ENCODE measurements at regions not wholly inside any gene's neighbourhood (a gene's known extent, or its start where the extent isn't known, plus 50 kb on each side); places are given as distances from the start of the nearest gene placed in this dataset.

DNA sequence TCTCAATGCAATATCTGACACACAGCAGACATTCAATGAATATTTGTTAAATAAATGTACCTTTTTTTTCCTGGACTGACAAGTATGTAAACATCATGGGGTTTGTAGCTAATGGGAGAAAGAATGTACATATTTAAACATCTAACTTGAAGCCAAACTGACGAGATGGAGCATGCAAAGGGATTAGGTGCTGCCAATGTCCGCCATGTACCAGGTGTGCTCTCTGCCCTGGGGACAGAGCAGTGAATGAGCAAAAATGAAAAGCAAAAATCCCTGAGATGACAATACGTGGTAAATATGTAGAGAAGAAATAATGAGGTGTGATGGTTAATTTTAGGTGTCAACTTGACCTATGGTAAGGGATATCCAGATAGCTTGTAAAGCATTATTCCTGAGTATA lies 247.4 kb upstream of the CELF4 start:
- no peak for DNase-seq (ENCODE audit: low read depth in 3 of 3, low spot score in 1 of 3)

DNA sequence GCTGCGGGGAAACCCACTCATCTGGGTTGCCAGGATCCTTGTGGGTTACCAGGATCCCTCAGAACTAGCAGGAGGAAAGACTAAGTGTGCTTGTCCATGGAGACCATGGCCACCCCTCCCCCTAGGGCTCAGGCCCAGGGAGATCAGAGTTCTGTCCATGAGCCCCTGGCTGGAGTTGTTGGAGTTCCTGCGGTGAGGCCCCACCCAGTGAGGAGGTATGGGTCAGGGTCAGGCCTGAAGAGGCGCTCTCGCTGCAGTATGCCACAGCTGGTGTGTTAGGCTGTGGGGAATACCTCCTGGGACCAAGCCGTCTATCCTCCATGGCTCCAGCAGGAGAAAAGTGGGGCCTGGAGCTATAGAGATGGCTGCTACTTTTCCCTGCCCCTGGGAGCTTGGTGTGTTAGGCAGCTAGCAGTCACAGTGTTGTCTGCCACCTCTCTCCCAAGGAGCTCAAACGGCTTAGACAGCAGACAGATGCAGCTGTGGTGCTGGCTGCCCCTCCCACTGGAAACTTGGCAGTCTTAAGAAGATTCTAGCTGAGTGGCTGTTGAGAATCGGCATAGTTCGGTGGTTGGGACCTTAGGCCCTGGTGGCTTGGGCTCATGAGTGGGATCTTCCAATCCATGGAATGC lies 240.3 kb upstream of the CELF4 start:
- no peak for DNase-seq (ENCODE audit: low read depth in 3 of 3, low spot score in 1 of 3)

DNA sequence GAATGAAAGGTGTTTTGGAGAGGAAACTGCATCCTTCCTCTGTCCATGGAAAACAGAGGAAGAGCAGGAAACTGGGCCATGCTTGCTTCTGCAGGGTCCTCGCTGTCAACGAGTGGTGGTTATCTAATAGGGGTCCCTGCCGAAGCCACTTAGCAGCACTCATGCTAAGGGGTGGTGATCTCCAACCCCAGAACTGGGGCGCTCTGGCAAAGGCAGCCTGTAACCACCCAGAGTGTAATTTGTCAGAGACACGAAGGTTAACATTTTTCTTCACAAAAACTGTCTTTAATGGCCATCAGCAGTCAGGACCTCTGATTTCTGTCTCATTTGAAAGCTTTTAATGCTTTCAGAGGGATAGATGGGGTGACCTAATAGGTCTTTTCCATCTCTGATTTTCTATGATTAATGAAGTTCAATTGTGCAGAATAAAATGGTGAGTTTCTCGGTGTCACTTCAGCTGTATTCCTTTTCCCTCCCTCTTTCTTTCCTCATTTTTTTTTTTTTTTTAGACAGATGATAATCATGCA lies 231.3 kb upstream of the CELF4 start:
- DNase-seq (ENCODE audit: low read depth in 3 of 3, low spot score in 1 of 3) = no peak

DNA sequence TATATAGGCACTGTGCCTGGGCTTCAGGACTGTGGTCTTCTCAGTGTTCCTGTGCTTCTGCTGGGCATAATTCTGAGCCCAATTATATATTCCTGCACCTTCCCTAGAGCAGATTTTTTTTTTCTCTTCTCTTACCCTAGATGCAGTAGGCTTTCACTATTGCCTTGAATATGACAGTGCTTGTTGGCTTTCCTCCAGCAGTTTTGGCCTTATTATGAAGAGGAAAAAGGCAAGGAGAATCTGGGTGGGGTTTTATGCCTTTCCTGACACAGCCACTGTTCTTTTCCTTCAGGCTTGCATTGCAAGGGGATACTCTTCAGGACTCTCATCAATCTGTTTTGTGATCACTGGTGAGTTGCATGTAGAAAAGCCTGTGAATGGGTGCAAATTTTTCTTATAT lies 221.9 kb upstream of the CELF4 start:
- no peak for DNase-seq (ENCODE audit: low read depth in 3 of 3, low spot score in 1 of 3)

DNA sequence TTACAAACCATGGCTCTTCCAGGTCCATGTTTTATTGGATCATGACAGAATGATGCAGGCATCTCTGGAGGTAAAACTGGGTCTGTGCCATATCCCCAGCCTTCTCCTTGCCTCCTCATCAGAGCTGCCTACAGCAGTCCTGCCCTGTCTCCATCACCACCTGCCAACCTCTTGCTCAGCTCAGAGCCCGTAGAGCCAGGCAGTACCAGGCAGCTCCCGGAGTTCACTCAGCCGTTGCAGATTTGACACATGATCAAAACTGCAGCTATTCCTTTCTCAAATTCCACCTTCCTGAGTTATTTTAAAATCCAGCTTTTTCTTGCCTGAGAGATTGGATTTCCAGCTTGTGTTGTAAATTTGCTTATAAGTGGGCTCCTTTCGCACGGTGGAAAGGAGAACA lies 218.2 kb upstream of the CELF4 start:
- DNase-seq (ENCODE audit: low read depth in 3 of 3, low spot score in 1 of 3) = no peak

DNA sequence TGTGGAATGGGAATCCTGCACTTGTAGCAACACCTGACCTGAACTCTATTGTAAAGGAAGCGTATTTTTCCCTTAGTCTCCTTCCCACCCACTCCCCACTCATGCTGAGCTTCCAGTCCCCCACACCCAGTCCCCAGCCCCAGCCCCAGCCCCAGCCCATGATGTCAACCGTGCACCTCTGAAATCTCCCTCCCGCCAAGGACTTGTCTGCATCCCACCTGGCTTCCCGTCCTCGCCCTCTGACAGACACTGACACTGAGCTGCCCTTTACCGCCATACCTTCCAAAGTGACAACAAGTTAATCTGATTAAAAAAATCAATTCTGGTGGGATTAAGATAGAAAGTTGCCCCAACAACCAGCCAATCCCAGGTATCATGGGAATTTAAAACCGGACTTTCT lies 213.6 kb upstream of the CELF4 start:
- DNase-seq (ENCODE audit: low read depth in 3 of 3, low spot score in 1 of 3) = no peak

DNA sequence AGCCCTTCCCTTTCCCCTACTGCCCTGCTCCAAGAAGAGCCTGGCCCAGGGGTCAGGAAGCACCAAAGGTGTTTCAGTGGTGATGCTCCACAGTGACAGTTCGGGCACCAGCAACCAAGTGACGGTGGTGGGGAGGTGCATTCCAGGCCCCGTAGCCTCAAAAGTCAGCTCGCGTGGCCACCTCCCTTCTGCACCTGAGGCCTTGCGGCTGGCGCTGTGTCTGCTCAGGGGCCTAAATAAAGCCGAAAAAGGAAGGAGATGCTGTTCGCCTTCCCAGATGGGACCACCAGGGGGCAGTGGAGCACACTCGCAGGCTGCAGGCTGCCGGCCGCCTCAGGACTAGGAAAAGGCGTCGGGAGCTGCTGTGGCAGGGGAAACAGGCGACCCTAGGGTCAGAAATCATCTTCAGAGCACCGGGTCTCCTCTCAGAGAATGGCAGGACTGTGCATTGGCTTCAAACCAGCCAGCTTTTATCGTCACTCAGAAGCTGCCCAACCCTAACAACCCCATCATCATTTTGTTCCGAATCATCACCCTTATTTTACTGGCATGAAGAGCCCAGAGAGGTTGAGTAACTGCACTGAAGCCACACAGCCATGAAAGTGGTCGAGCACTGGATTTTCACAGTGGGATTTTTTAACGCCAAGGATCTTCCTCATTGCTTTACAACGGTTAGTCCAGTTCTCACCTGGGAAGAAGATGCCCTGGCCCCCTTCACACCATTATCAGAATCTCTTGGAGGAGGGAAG lies 213.0 kb upstream of the CELF4 start:
- peak in 1 of 3 donors; percentile 5 for DNase-seq (ENCODE audit: low read depth in 3 of 3, low spot score in 1 of 3)

DNA sequence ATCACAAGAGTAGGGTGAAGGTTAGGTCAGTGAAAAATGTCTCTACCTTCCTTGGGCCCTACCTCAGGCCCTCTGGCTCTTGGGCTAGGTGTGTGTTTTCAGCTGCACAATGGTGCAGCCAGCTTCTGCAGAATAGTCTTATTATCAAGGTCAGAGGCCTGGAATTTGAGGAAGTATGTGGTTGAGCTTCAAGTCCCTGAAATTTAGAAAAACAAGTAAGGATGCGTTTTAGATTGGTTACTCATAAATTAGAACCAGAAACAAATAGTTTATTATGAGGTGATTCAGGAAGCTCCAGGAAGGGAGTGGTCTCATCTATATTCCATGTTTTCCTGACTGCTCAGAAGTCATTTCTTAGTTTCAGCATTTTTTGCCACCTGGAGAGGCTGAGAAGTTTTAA lies 204.2 kb upstream of the CELF4 start:
- DNase-seq (ENCODE audit: low read depth in 3 of 3, low spot score in 1 of 3) = no peak

DNA sequence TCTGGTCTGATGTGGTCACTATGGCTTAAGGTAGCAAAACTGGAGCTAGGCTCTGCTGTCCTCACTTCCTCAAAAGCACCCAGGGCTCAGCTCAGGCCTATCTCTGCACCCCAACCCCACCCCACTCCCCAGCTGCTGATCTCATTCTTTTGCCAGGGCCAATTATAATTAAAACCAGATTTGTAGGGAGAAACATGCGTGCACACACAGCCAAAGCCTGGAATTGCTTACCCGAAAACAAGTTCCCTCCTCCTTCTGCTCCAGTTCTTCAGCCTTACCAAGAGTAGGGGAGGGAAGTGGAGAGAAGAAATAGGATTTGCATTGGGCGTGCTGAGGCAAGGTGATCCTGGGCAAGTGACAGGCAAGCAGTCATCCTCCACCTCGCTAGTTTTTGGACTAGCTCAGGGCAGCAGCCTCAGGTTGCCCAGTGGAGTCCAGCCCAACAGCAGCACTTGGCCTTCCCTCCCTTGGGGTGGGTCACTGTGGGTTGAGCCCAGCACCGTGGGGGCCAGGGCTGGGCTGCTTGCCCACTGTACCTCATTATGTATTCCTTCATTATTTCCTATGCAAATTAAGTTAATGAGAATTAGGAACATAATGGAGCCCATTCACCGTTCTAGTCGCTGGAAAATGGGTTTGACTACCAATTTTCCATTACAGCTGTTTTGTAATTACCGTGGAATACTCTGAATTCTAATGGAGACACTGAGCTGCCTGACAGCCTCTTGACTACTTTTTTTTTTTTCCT lies 199.1 kb upstream of the CELF4 start:
- no peak for DNase-seq (ENCODE audit: low read depth in 3 of 3, low spot score in 1 of 3)

DNA sequence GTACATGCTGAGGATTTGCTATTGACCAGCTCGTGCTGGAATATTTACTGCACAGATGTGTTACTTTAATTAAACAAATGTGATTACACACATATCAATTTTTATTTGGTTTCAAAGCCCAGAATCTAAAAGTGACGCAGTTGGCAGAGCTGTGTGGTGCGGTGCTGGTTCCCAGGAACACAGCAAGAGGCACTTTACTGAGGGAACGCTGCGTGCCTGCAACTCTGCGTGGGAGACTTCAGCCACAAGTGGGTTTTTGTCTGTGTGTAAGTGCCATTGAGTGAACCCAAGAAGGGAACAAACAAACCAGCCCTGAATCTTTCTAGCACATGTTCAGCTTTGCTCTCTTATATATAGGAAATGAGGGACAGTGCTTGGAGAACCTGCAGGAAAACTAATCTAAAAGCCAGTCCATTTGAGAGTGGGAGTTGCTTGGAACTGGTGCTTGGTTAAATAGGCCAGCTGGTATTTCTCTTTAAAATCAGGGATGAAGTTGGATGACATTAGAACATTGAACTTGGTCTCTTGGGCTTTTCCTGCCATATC lies 196.6 kb upstream of the CELF4 start:
- no peak for DNase-seq (ENCODE audit: low read depth in 3 of 3, low spot score in 1 of 3)

DNA sequence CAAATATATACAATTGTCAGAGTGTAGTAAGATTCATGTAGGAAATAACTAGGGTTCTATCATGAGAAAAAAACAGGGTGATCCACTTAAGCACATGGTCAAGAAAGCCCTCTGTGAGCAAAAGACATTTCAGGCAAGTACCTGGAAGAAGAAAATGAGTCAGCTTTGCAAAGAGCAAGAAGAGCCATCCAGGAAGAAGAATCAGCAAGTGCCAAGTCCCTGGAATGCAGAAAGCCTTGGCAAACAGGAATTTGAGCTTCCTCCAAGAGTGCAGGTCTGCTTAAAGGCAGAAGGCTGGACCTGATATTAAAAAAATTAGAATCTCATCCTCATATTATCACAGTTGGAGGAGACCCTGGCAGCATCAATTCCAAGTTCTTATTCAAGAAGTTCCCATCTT lies 188.5 kb upstream of the CELF4 start:
- DNase-seq (ENCODE audit: low read depth in 3 of 3, low spot score in 1 of 3) = no peak

DNA sequence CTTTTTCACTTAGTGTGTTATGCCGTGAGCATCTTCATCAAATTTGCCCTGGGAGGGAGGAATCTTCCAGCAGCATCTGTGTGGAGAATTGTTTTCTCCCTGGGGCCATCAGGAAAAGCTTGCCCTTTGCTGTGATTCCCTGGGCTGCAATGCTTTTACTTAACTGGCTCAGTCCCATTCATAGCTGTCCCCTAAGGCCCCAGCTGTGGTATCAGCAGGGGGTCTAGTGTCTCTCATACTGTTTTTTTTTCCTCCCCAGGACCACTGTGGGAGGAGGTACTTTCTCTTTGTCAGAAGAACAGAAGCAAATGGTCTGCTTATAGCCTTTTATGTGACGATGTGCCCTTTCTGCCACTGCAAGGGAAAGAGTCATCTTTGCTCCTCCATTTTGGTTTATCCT lies 176.8 kb upstream of the CELF4 start:
- DNase-seq (ENCODE audit: low read depth in 3 of 3, low spot score in 1 of 3) = no peak

DNA sequence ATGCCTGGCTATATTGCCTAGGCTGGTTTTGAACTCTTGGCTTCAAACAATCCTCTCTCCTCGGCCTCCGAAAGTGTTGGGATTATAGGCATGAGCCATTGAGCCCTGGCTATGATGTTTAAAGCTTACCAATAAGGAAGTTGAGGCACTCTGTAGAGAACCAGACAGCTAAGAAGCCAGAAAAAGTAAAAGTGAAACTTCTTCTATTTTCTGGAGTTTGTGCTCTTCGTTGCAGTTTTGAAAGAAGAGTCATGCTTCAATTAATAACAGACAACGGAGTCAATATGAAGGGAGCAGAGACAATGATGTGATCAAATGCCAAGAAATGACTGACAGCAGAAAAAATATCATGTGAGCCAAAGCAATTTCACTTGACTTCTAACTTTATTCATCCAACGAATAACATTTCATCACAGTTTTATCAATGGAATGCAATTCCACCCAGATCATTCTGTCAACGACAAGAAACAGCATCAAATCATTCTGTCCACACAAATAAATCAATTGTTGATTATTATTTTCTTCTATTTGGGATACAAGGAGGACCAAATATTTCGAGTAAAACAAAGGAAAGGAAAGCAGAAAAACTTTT lies 175.5 kb upstream of the CELF4 start:
- DNase-seq (ENCODE audit: low read depth in 3 of 3, low spot score in 1 of 3) = no peak

DNA sequence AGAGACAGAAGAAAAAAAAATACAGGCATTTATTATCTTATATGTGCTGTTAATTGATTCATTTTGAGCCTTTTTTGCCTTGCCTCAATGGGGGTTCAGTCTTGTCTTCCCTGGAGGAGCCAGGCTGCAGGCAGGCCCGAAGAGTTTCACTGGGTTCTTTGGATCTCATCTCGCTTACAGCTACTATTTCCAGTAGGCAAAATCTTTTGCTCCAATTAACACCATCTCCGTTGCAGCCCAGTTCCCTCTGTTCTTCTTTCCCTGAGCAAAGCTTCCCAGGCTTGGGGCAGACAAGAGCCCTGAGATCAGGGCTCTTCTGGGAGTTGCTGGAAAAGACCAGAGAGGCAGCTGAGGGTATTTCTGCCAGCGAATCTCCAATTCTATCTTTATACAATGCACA lies 168.8 kb upstream of the CELF4 start:
- DNase-seq (ENCODE audit: low read depth in 3 of 3, low spot score in 1 of 3) = no peak

DNA sequence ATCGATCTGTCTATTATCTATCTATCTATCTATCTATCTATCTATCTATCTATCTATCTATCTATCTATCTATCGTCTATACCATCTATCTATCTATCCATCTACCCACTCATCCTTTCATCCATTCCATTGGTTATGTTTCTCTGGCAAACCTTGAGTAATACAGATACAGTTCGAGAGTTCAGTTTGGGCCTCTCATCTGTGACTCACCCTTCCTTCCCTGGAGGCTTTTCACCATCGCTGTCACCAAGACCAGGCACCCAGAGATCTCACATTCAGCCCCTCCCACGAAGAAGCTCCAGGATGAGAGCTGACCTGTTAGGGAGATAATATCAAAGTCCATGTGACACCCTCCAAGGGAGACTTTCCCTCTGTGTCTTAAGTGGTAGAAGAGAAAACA lies 164.1 kb upstream of the CELF4 start:
- DNase-seq (ENCODE audit: low read depth in 3 of 3, low spot score in 1 of 3) = no peak

DNA sequence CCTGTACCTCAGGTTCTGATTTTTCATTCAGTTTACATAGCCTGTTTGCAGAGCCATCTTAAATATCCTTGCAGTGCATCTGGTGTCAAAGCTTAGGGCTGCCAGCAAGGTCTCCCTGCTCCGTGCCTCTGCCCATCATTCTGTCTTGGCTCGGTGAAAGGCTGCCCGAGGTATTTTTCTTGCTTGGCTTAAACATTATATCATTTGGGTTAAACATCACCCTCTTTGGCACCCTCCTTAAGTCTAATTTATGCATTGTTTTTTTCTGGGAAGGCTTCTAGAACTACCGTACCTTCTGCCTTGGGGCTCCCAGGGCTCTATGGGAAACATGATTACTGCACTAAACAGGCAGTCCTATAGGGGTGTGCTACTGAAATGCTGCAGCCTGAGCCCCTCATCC lies 158.6 kb upstream of the CELF4 start:
- DNase-seq (ENCODE audit: low read depth in 3 of 3, low spot score in 1 of 3) = no peak

DNA sequence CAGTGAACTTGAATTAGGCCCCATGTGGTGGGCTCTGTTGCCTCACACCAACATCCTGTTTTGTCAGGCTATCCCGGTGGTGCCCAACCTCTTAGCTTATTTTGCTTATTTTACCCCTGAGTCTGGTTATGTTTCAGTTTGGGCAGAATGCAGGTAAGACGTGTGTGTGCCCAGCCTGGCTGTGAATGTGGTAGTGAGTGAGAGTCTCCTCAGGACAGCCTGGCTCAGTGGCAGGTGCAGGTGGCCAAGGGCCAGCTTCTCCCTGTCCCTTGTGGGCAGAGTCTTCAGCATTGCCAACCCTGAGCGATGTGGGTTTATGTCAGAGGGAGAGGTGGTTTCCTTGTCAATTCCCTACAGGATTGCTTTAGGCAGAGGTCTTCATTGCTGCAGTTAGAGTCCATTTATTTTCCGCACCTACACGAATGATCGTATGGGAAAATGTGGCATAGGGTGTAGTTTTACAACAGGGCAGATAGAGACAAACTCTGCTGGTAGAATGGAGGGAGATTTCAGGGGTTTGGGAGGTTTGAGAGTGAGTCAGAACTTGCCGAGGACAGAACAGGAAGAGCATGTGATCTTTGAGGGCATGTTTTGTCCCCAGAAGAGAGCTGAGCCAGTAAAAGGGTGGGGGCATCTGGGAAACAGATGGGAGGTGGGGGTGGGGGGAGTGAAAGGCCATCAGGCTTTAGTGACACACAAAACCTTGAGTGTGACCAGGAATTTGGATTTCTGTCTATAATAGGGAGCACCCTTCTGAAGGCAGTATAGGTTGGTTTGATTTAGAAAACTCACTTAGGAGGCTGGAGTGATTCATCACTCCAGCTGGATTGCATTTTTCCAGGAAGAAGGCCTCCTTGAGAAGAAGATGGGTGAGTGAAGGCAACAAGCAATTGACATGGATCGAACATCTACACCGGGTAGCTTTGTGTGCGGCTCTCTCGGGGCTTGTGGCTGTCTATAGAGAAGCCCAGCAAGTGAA lies 156.2 kb upstream of the CELF4 start:
- no peak for DNase-seq (ENCODE audit: low read depth in 3 of 3, low spot score in 1 of 3)

DNA sequence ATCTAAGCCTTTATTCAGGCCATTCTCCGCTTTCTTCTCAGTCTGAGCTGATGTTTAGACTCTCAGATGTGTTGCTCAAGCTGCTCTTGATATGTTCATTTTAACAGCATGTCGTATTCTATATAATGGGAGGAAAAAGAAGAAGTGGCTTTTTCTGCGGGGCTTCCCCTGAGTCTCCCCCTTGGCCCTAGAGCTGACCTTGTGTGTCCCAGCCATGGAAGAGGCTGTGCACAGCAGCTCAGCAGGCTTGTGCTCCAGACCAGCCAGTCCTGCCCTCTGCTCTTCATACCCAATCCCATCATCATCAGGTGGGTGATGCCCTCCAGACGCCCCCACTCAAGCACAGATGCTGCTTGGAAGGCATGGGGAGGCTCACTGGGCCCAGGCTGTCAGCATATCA lies 155.1 kb upstream of the CELF4 start:
- no peak for DNase-seq (ENCODE audit: low read depth in 3 of 3, low spot score in 1 of 3)

DNA sequence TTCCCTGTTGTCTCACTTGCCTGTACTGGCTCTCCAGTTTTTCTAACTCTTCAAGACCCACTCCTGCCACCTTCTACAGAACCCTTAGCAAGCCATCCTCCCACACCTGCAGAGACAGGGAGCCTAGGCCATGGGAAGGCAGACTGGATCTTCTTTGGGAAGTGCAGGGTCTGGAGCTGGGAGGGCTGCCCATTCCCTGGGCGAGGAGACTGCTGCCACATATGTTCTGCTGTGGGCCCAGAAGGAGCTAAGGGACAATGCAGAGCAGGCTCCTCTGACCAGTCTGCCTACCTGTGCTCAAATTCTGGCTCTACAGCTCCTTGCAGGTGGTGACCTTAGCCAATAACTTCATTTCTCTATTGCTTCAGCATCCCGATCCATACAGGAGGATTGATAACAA lies 152.1 kb upstream of the CELF4 start:
- DNase-seq (ENCODE audit: low read depth in 3 of 3, low spot score in 1 of 3) = no peak

DNA sequence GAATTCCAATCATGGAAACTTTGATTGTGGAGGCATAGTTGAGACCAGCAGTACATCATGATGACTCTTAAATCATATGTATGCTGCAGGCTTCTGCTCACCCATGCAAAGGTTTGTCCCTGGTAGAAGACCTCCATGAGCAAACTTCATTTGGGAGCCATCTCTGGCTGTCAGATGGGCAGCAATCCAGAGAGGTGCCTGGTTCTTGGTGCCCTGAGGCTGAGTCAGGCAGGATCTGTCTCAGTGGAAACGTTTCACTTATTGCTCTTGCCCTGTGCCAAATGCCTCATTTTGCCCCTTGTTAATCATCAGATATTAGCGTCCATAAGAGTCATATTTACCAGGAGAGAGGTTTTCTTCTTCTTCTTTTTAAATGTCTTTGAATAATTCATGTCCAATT lies 151.5 kb upstream of the CELF4 start:
- DNase-seq (ENCODE audit: low read depth in 3 of 3, low spot score in 1 of 3) = no peak
